ENCODE measurements at regions not wholly inside any gene's neighbourhood (a gene's known extent, or its start where the extent isn't known, plus 50 kb on each side); places are given as distances from the start of the nearest gene placed in this dataset.
"Not testable (repeated sequence)": the region's sequence is repeated elsewhere in the genome, so short reads cannot be mapped to it uniquely, and the experiment has no call there.

- Histone ChIP-seq H3K4me1 (ENCODE audit: insufficient read depth, low read length, poor library complexity, severe bottlenecking) (no peaks in the 10 kb centered on the region), H3K9me2 (ENCODE audit: insufficient read depth, low read length) (no peaks in the 10 kb centered on the region), H3K79me2 (ENCODE audit: insufficient read depth, low read depth, low read length) (no peaks in the 10 kb centered on the region), H4K20me1 (ENCODE audit: insufficient read depth, low read length) (no peaks in the 10 kb centered on the region), H3K4me2 (ENCODE audit: low read length) (no peak overlapping the region), H3K36me3 (ENCODE audit: insufficient read depth, low read length) (no peaks in the 10 kb centered on the region), H3K4me3 (ENCODE audit: low read depth, low read length, poor library complexity, severe bottlenecking) (no peak overlapping the region), H3K9me3 (ENCODE audit: low read length) (peaks cover 4% of the 10 kb centered on the region; the same call in 1 of the 2 replicates), H3K27ac (ENCODE audit: low read depth, low read length, poor library complexity, severe bottlenecking) (no peak overlapping the region), H2AFZ (ENCODE audit: low read length) (no peak overlapping the region)
- no TSS peak for BruUV-seq (replicated peaks)
- CTCF ChIA-PET (ENCODE audit: unreplicated experiment): no interaction called here
- no peak for DNase-seq (ENCODE audit: low spot score)
- intact Hi-C loops (cut with micrococcal nuclease; ENCODE audit: unreplicated experiment): no loop called here
- TF ChIP-seq CTCF (conservative IDR thresholded peaks at IDR 0.05; ENCODE audit: low read length): no peak
- POLR2A ChIA-PET: no interaction called here
Measured at GRCh38 chr11:37248145-37248544, 650.1 kb upstream of the RAG2 start.

GRCh38 chr11:37246092-37246491 lies 648.1 kb upstream of the RAG2 start:
- H3K9me2 ChIP-seq (ENCODE audit: insufficient read depth, low read length); POLR2A ChIA-PET; CTCF ChIA-PET (ENCODE audit: unreplicated experiment); H3K36me3 ChIP-seq (ENCODE audit: insufficient read depth, low read length); H3K27ac ChIP-seq (ENCODE audit: low read depth, low read length, poor library complexity, severe bottlenecking); H3K9me3 ChIP-seq (ENCODE audit: low read length); intact Hi-C loops (cut with micrococcal nuclease; ENCODE audit: unreplicated experiment); BruUV-seq (replicated peaks); H4K20me1 ChIP-seq (ENCODE audit: insufficient read depth, low read length); H3K4me3 ChIP-seq (ENCODE audit: low read depth, low read length, poor library complexity, severe bottlenecking); DNase-seq (ENCODE audit: low spot score); H3K4me1 ChIP-seq (ENCODE audit: insufficient read depth, low read length, poor library complexity, severe bottlenecking); H3K4me2 ChIP-seq (ENCODE audit: low read length); H3K79me2 ChIP-seq (ENCODE audit: insufficient read depth, low read depth, low read length); H2AFZ ChIP-seq (ENCODE audit: low read length): not testable (repeated sequence)

- intact Hi-C loops (cut with micrococcal nuclease; ENCODE audit: unreplicated experiment): no loop called here
- H3K27ac ChIP-seq (ENCODE audit: low read depth, low read length, poor library complexity, severe bottlenecking): no peak overlapping the region
- no peaks in the 10 kb centered on the region for H4K20me1 ChIP-seq (ENCODE audit: insufficient read depth, low read length)
- H3K4me2 ChIP-seq (ENCODE audit: low read length): no peak overlapping the region
- BruUV-seq (replicated peaks): no TSS peak
- 0 out of 2 replicates have a peak, but pooled peaks cover 5% of the 10 kb centered on the region for H3K9me3 ChIP-seq (ENCODE audit: low read length)
- no peak overlapping the region for H3K4me3 ChIP-seq (ENCODE audit: low read depth, low read length, poor library complexity, severe bottlenecking)
- H3K9me2 ChIP-seq (ENCODE audit: insufficient read depth, low read length): no peaks in the 10 kb centered on the region
- H3K4me1 ChIP-seq (ENCODE audit: insufficient read depth, low read length, poor library complexity, severe bottlenecking): no peaks in the 10 kb centered on the region
- no peaks in the 10 kb centered on the region for H3K79me2 ChIP-seq (ENCODE audit: insufficient read depth, low read depth, low read length)
- H3K36me3 ChIP-seq (ENCODE audit: insufficient read depth, low read length): no peaks in the 10 kb centered on the region
- no peak for DNase-seq (ENCODE audit: low spot score)
- TF ChIP-seq EZH2phosphoT487 (IDR thresholded peaks at IDR 0.05; ENCODE audit: borderline replicate concordance, low read depth, low read length) (no peak), CTCF (conservative IDR thresholded peaks at IDR 0.05; ENCODE audit: low read length) (no peak)
- ChIA-PET CTCF (ENCODE audit: unreplicated experiment) (no interaction called here), POLR2A (no interaction called here)
- H2AFZ ChIP-seq (ENCODE audit: low read length): no peak overlapping the region
Measured at GRCh38 chr11:37230865-37231264, 632.8 kb upstream of the RAG2 start.

Measured in OCI-LY7 (cell line).